ENCODE measurements at regions not wholly inside any gene's neighbourhood (a gene's known extent, or its start where the extent isn't known, plus 50 kb on each side); places are given as distances from the start of the nearest gene placed in this dataset.

DNA sequence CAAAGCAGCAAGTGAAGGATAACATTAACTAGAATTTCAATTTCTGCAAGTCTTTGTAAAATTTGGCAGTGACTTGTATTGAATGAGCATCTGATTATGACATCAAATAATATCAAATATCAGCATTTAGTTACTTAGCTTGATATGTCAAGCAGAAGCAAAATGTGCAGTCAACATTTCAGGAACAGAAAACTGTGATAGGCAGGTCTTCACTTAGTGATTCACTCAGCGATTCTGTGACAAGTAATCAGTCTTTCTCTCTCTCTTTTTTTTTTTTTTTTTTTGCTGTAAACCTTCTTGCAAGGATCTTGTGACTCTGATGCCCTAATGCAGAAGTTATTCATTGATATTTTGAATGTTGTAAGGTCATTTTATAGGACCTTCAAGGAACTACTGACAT, 307.1 kb downstream of the MTERF1 start:
- TF ChIP-seq, protein P1, sequence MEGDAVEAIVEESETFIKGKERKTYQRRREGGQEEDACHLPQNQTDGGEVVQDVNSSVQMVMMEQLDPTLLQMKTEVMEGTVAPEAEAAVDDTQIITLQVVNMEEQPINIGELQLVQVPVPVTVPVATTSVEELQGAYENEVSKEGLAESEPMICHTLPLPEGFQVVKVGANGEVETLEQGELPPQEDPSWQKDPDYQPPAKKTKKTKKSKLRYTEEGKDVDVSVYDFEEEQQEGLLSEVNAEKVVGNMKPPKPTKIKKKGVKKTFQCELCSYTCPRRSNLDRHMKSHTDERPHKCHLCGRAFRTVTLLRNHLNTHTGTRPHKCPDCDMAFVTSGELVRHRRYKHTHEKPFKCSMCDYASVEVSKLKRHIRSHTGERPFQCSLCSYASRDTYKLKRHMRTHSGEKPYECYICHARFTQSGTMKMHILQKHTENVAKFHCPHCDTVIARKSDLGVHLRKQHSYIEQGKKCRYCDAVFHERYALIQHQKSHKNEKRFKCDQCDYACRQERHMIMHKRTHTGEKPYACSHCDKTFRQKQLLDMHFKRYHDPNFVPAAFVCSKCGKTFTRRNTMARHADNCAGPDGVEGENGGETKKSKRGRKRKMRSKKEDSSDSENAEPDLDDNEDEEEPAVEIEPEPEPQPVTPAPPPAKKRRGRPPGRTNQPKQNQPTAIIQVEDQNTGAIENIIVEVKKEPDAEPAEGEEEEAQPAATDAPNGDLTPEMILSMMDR (IDR thresholded peaks at IDR 0.05) = no peak
- no peak for TF ChIP-seq ZFX (IDR thresholded peaks at IDR 0.05; ENCODE audit: borderline replicate concordance)

All from 22Rv1 (cell line).